Activated T-cell treated with anti-CD3 and anti-CD28 coated beads, Interleukin-2, amount 50 U/mL, for 4 hours (primary cell): ENCODE measurements at regions not wholly inside any gene's neighbourhood (a gene's known extent, or its start where the extent isn't known, plus 50 kb on each side); places are given as distances from the start of the nearest gene placed in this dataset.
"Not testable (repeated sequence)": the region's sequence is repeated elsewhere in the genome, so short reads cannot be mapped to it uniquely, and the experiment has no call there.

Experiments
- ATAC-seq, 2 donors: fragments of 200-7000 bp; cut with Tn5 transposase; one replicate each; pipeline ENCODE4 v1.10.0; 2021
- DNase-seq: peaks from one replicate; pipeline ENCODE4 v3.0.0-alpha.2; 2020
- H3K27me3 Mint-ChIP-seq: one replicate; pipeline ENCODE4 v1.8.0; 2021; ENCODE audit warnings: low read depth, mixed read lengths
- H3K36me3 Mint-ChIP-seq: one replicate; pipeline ENCODE4 v1.8.0; 2022; ENCODE audit warnings: mixed read lengths; ENCODE audit not compliant: insufficient read depth
- H3K4me1 Mint-ChIP-seq: one replicate; pipeline ENCODE4 v1.8.0; 2021; ENCODE audit warnings: low read depth, mixed read lengths
- H3K4me3 Mint-ChIP-seq: one replicate; pipeline ENCODE4 v1.8.0; 2021; ENCODE audit warnings: mild to moderate bottlenecking, moderate library complexity, mixed read lengths
- H3K9me3 Mint-ChIP-seq: one replicate; pipeline ENCODE4 v1.8.0; 2021; ENCODE audit warnings: mixed read lengths

GRCh38 chr4:179663641-179664429, 2221.6 kb upstream of the AGA start:
- Mint-ChIP-seq H3K36me3 (no peaks in the 10 kb centered on the region), H3K9me3 (peaks cover 22% of the 10 kb centered on the region), H3K4me1 (no peaks in the 10 kb centered on the region), H3K27me3 (no peaks in the 10 kb centered on the region), H3K4me3 (no peak overlapping the region)
- ATAC-seq, result no peak
- no peak for DNase-seq

- Mint-ChIP-seq H3K9me3 (peaks cover 19% of the 10 kb centered on the region), H3K4me1 (no peaks in the 10 kb centered on the region), H3K36me3 (no peaks in the 10 kb centered on the region), H3K4me3 (no peak overlapping the region), H3K27me3 (no peaks in the 10 kb centered on the region)
- DNase-seq (no peak), ATAC-seq (no peak)
Measured at GRCh38 chr4:179664430-179665027, 2222.3 kb upstream of the AGA start.

DNA sequence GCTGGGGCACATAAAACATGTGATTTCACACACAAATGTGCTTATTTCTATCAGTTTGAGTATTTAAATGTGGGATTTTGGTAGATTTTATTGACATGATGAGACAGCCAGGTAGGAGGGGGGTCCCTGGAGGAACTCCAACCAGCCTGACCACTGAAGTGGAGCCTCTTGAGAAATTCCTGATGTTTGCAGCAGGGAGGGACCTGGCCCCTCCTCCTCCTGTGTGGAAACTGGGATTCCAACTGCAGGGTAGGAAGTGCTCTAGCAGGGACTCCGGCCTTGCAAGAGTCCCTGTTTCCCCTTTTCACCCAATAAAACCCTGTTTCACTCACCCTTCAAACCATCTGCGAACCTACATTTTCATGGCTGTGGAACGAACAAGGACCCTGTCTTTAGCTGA, 2224.0 kb upstream of the AGA start:
- H3K4me1 Mint-ChIP-seq, result no peaks in the 10 kb centered on the region
- H3K27me3 Mint-ChIP-seq, result no peaks in the 10 kb centered on the region
- no peak for DNase-seq
- H3K9me3 Mint-ChIP-seq, result peaks cover 16% of the 10 kb centered on the region
- no peak for ATAC-seq
- no peaks in the 10 kb centered on the region for H3K36me3 Mint-ChIP-seq
- H3K4me3 Mint-ChIP-seq, result no peak overlapping the region

DNA sequence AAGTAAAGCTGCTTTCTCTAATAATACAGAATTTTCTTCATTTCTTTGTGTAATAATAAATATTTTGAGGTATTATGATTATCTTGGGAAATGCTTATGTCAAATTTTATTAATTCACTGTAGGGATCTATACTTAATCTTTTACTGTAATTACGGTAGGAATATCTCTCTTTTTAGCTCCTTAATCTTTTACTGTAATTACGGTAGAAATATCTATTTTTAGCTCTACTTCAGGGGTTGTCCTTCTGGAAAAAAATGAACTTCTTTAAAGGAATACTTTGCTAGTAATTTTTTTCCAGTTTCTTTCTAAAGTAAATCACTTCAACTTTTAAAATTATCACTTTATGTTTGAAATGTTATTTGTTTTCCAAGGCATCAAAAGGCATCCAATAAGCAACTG, 2229.4 kb upstream of the AGA start:
- ATAC-seq (no peak), DNase-seq (no peak)
- no peaks in the 10 kb centered on the region for H3K4me1 Mint-ChIP-seq
- peaks cover 32% of the 10 kb centered on the region for H3K9me3 Mint-ChIP-seq
- no peak overlapping the region for H3K4me3 Mint-ChIP-seq
- no peaks in the 10 kb centered on the region for H3K27me3 Mint-ChIP-seq
- no peaks in the 10 kb centered on the region for H3K36me3 Mint-ChIP-seq

DNA sequence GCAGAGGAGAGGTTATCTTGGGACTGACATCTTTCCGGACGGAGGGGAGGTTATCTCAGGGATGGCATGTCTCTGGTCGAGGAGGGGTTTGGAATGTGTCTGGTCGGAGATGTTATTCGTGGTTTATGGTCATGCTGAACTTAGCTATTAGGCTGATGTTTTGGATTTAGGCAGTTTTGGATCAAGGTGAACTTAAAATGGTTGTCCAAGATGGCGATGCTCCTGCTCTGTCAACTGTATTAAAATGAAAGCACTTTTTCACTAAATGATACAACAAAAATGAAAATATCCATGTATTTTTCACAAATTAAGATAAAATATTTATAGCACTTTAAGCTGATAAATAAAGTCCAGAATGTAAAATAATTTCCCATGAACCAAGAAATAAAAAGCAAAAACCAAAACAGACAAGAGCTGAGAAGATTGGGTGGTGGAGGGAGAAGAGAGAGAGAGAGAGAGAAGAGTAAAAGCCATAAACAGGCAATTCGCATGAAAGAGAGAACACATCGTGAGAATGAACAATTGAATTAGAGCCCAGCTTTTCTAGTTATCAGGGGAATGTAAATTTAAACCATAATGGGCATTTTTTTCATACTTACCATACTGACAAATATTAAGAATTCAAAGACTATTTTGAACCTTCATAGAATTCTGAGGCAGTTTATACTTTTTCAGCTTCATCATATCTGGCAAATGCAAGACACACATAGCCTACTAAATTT, 2236.0 kb upstream of the AGA start:
- H3K4me1 Mint-ChIP-seq, result no peaks in the 10 kb centered on the region
- H3K4me3 Mint-ChIP-seq, result no peak overlapping the region
- H3K9me3 Mint-ChIP-seq, result peaks cover 38% of the 10 kb centered on the region
- no peaks in the 10 kb centered on the region for H3K27me3 Mint-ChIP-seq
- DNase-seq, result no peak
- ATAC-seq, result no peak
- H3K36me3 Mint-ChIP-seq, result no peaks in the 10 kb centered on the region

- DNase-seq, H3K4me3 Mint-ChIP-seq, H3K36me3 Mint-ChIP-seq, H3K27me3 Mint-ChIP-seq, H3K4me1 Mint-ChIP-seq, ATAC-seq: not testable (repeated sequence)
- H3K9me3 Mint-ChIP-seq, result peaks cover 11% of the 10 kb centered on the region
Measured at GRCh38 chr4:179683661-179684060, 2241.4 kb upstream of the AGA start.

- Mint-ChIP-seq H3K4me1 (no peaks in the 10 kb centered on the region), H3K36me3 (no peaks in the 10 kb centered on the region), H3K4me3 (no peak overlapping the region), H3K27me3 (no peaks in the 10 kb centered on the region), H3K9me3 (peaks cover 5% of the 10 kb centered on the region)
- ATAC-seq (no peak), DNase-seq (no peak)
Measured at GRCh38 chr4:179692222-179692621, 2250.0 kb upstream of the AGA start.

- no peaks in the 10 kb centered on the region for H3K27me3 Mint-ChIP-seq
- no peak for ATAC-seq
- no peaks in the 10 kb centered on the region for H3K36me3 Mint-ChIP-seq
- H3K4me3 Mint-ChIP-seq, result no peak overlapping the region
- DNase-seq, result no peak
- no peaks in the 10 kb centered on the region for H3K4me1 Mint-ChIP-seq
- peaks cover 5% of the 10 kb centered on the region for H3K9me3 Mint-ChIP-seq
Measured at GRCh38 chr4:179695175-179695574, 2252.9 kb upstream of the AGA start.

- peaks cover 4% of the 10 kb centered on the region for H3K9me3 Mint-ChIP-seq
- H3K4me3 Mint-ChIP-seq, result no peak overlapping the region
- H3K4me1 Mint-ChIP-seq, result no peaks in the 10 kb centered on the region
- no peak for DNase-seq
- ATAC-seq, result no peak
- no peaks in the 10 kb centered on the region for H3K27me3 Mint-ChIP-seq
- no peaks in the 10 kb centered on the region for H3K36me3 Mint-ChIP-seq
Measured at GRCh38 chr4:179698321-179698720, 2256.1 kb upstream of the AGA start.

- ATAC-seq (no peak), DNase-seq (no peak)
- Mint-ChIP-seq H3K4me1 (no peaks in the 10 kb centered on the region), H3K9me3 (peaks cover 4% of the 10 kb centered on the region), H3K27me3 (no peaks in the 10 kb centered on the region), H3K36me3 (no peaks in the 10 kb centered on the region), H3K4me3 (no peak overlapping the region)
Measured at GRCh38 chr4:179709961-179710624, 2267.9 kb upstream of the AGA start.

DNA sequence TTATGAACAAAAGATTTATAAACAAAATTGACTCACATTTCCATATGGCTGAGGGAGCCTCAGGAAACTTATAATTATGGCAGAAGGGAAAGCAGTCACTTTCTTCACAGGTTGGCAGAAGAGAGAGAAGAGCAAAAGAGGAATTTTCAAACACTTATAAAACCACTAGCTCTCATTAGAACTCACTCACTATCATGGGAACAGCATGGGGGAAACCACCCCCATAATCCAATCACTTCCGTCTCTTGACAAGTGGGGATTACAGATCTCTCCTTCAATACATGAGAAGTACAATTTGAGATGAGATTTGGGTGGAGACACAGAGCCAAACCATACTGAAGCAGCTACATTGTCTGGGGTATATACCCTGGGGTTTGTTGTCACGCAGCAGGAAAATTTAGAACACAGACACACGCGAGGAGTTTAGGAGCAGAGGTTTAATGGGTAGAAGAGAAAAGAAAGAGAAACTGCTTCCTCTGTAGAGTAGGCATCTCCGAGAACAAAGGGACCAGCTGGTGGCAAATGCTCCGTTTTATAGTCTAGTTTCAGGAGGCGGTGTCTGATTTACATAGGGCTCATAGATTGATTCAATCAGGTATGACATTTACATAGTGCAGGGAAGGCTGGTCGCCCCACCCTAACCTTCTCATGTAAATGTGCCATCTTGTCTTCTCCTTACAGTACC, 2277.7 kb upstream of the AGA start:
- H3K4me1 Mint-ChIP-seq, result no peaks in the 10 kb centered on the region
- no peak overlapping the region for H3K4me3 Mint-ChIP-seq
- no peaks in the 10 kb centered on the region for H3K36me3 Mint-ChIP-seq
- ATAC-seq (no peak), DNase-seq (no peak)
- peaks cover 8% of the 10 kb centered on the region for H3K9me3 Mint-ChIP-seq
- no peaks in the 10 kb centered on the region for H3K27me3 Mint-ChIP-seq

DNA sequence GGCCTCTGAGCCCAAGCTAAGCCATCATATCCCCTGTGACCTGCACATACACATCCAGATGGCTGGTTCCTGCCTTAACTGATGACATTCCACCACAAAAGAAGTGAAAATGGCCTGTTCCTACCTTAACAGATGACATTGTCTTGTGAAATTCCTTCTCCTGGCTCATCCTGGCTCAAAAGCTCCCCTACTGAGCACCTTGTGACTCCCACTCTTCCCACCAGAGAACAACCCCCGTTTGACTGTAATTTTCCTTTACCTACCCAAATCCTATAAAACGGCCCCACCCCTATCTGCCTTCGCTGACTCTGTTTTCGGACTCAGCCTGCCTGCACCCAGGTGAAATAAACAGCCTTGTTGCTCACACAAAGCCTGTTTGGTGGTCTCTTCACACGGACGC, 2284.3 kb upstream of the AGA start:
- DNase-seq, H3K4me3 Mint-ChIP-seq, ATAC-seq, H3K4me1 Mint-ChIP-seq, H3K36me3 Mint-ChIP-seq, H3K27me3 Mint-ChIP-seq: not testable (repeated sequence)
- peaks cover 17% of the 10 kb centered on the region for H3K9me3 Mint-ChIP-seq

DNA sequence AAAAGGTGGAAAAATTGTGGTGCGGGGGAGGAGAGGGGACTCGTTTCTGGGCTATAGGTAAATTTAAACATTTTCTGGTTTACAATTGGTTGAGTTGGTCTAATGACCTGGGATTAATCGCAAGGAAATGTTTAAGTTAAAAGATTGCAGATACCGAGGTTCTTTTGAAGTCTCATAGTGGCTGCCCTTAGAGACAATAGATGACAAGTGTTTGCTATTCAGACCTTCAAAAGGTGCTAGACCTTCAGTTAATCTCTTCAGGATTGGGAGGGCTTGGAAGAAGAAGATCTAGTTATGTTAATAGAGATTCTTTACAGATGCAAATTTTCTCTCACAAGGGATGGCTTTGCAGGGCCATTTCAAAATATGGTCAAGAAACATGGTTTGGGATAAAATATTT, 2286.1 kb upstream of the AGA start:
- Mint-ChIP-seq H3K27me3 (no peaks in the 10 kb centered on the region), H3K36me3 (no peaks in the 10 kb centered on the region), H3K4me3 (no peak overlapping the region), H3K9me3 (peaks cover 14% of the 10 kb centered on the region), H3K4me1 (no peaks in the 10 kb centered on the region)
- ATAC-seq (no peak), DNase-seq (no peak)

- H3K36me3 Mint-ChIP-seq, ATAC-seq, DNase-seq, H3K4me3 Mint-ChIP-seq, H3K4me1 Mint-ChIP-seq, H3K27me3 Mint-ChIP-seq: not testable (repeated sequence)
- H3K9me3 Mint-ChIP-seq, result peaks cover 10% of the 10 kb centered on the region
Measured at GRCh38 chr4:179736820-179737219, 2294.6 kb upstream of the AGA start.
